HAP-1 (cell line): ENCODE measurements at regions not wholly inside any gene's neighbourhood (a gene's known extent, or its start where the extent isn't known, plus 50 kb on each side); places are given as distances from the start of the nearest gene placed in this dataset.

Source experiments
- DNase-seq, 2 experiments: peaks; one replicate each; pipeline ENCODE4 v3.0.0-alpha.2; 2016 to 2020; ENCODE audit warnings: low spot score in 2 of 2
- H3K27me3 ChIP-seq: fragments of 250-450 bp; sonication (Bioruptor Pico); 2 replicates; pipeline ENCODE4 v1.5.1; 2020; ENCODE audit warnings: low read depth, mild to moderate bottlenecking, moderate library complexity
- H3K36me3 ChIP-seq: fragments of 250-450 bp; sonication (Bioruptor Pico); replicated peaks from 2 replicates; pipeline ENCODE4 v1.5.1; 2020; ENCODE audit warnings: mild to moderate bottlenecking
- H3K4me1 ChIP-seq: fragments of 250-450 bp; sonication (Bioruptor Pico); 2 replicates; pipeline ENCODE4 v1.5.1; 2020; ENCODE audit warnings: mild to moderate bottlenecking
- H3K4me3 ChIP-seq: fragments of 250-450 bp; sonication (Bioruptor Pico); 2 replicates; pipeline ENCODE4 v1.5.1; 2020; ENCODE audit warnings: mild to moderate bottlenecking, moderate library complexity
- H3K9me3 ChIP-seq: fragments of 250-450 bp; sonication (Bioruptor Pico); 2 replicates; pipeline ENCODE4 v1.5.1; 2020; ENCODE audit warnings: mild to moderate bottlenecking, moderate library complexity
- in situ Hi-C: fragments of 300-500 bp; cut with MboI; formaldehyde crosslinking; loops from 3 replicates; pipeline ENCODE4 v1.14.3; 2020; ENCODE audit warnings: low sequenced_read_pairs, inconsistent platforms, mixed read lengths

GRCh38 chr6:92559611-92560010 is 859.7 kb downstream of the EPHA7 start:
- no peak for DNase-seq
- Histone ChIP-seq H3K4me3 (no peak overlapping the region), H3K36me3 (no peaks in the 10 kb centered on the region), H3K27me3 (peaks cover 2% of the 10 kb centered on the region; the same call in 1 of the 2 replicates), H3K4me1 (no peaks in the 10 kb centered on the region), H3K9me3 (no peaks in the 10 kb centered on the region)
- in situ Hi-C loops = no loop called here

- Histone ChIP-seq H3K4me1 (no peaks in the 10 kb centered on the region), H3K36me3 (no peaks in the 10 kb centered on the region), H3K4me3 (no peak overlapping the region), H3K9me3 (no peaks in the 10 kb centered on the region), H3K27me3 (peaks cover 2% of the 10 kb centered on the region; the same call in 1 of the 2 replicates)
- no peak for DNase-seq
- in situ Hi-C loops = no loop called here
Measured at GRCh38 chr6:92559003-92559402, 860.4 kb downstream of the EPHA7 start.

- H3K36me3 ChIP-seq = no peaks in the 10 kb centered on the region
- DNase-seq = no peak
- no peaks in the 10 kb centered on the region for H3K4me1 ChIP-seq
- in situ Hi-C loops = no loop called here
- H3K4me3 ChIP-seq = no peak overlapping the region
- no peaks in the 10 kb centered on the region for H3K9me3 ChIP-seq
- no peaks in the 10 kb centered on the region for H3K27me3 ChIP-seq
Measured at GRCh38 chr6:92550501-92550900, 868.9 kb downstream of the EPHA7 start.

GRCh38 chr6:92545861-92546260 is 873.5 kb downstream of the EPHA7 start:
- no peaks in the 10 kb centered on the region for H3K27me3 ChIP-seq
- H3K36me3 ChIP-seq = no peaks in the 10 kb centered on the region
- no peak overlapping the region for H3K4me3 ChIP-seq
- no peaks in the 10 kb centered on the region for H3K4me1 ChIP-seq
- in situ Hi-C loops = no loop called here
- DNase-seq = no peak
- H3K9me3 ChIP-seq = no peaks in the 10 kb centered on the region

- in situ Hi-C loops = no loop called here
- H3K36me3 ChIP-seq = no peaks in the 10 kb centered on the region
- H3K4me1 ChIP-seq = no peaks in the 10 kb centered on the region
- no peaks in the 10 kb centered on the region for H3K9me3 ChIP-seq
- no peaks in the 10 kb centered on the region for H3K27me3 ChIP-seq
- DNase-seq = no peak
- no peak overlapping the region for H3K4me3 ChIP-seq
Measured at GRCh38 chr6:92541448-92542060, 877.8 kb downstream of the EPHA7 start.

- H3K9me3 ChIP-seq = no peaks in the 10 kb centered on the region
- no peak for DNase-seq
- no peaks in the 10 kb centered on the region for H3K27me3 ChIP-seq
- H3K4me1 ChIP-seq = no peaks in the 10 kb centered on the region
- in situ Hi-C loops = no loop called here
- H3K4me3 ChIP-seq = no peak overlapping the region
- no peaks in the 10 kb centered on the region for H3K36me3 ChIP-seq
Measured at GRCh38 chr6:92538926-92539325, 880.4 kb downstream of the EPHA7 start.

- Histone ChIP-seq H3K4me3 (no peak overlapping the region), H3K9me3 (no peaks in the 10 kb centered on the region), H3K36me3 (no peaks in the 10 kb centered on the region), H3K27me3 (no peaks in the 10 kb centered on the region), H3K4me1 (no peaks in the 10 kb centered on the region)
- no peak for DNase-seq
- in situ Hi-C loops = no loop called here
Measured at GRCh38 chr6:92538275-92538674, 881.1 kb downstream of the EPHA7 start.

GRCh38 chr6:92534109-92534508 is 885.2 kb downstream of the EPHA7 start:
- in situ Hi-C loops = no loop called here

GRCh38 chr6:92522589-92522988 is 896.8 kb downstream of the EPHA7 start:
- Histone ChIP-seq H3K9me3 (no peaks in the 10 kb centered on the region), H3K36me3 (no peaks in the 10 kb centered on the region), H3K4me1 (no peaks in the 10 kb centered on the region), H3K27me3 (no peaks in the 10 kb centered on the region; the same call in 1 of the 2 replicates), H3K4me3 (no peak overlapping the region)
- DNase-seq = no peak
- in situ Hi-C loops = no loop called here

More at GRCh38 chr6:92534109-92534508, 885.2 kb downstream of the EPHA7 start:
- no peak for DNase-seq
- Histone ChIP-seq H3K27me3 (no peaks in the 10 kb centered on the region), H3K9me3 (no peaks in the 10 kb centered on the region), H3K36me3 (no peaks in the 10 kb centered on the region), H3K4me1 (no peaks in the 10 kb centered on the region), H3K4me3 (no peak overlapping the region)

- H3K9me3 ChIP-seq = no peaks in the 10 kb centered on the region
- in situ Hi-C loops = no loop called here
- H3K4me1 ChIP-seq = no peaks in the 10 kb centered on the region
- no peak for DNase-seq
- no peak overlapping the region for H3K4me3 ChIP-seq
- no peaks in the 10 kb centered on the region; the same call in 1 of the 2 replicates for H3K27me3 ChIP-seq
- H3K36me3 ChIP-seq = no peaks in the 10 kb centered on the region
Measured at GRCh38 chr6:92521553-92521952, 897.8 kb downstream of the EPHA7 start.

- Histone ChIP-seq H3K36me3 (no peaks in the 10 kb centered on the region), H3K27me3 (no peaks in the 10 kb centered on the region), H3K4me1 (no peaks in the 10 kb centered on the region), H3K9me3 (no peaks in the 10 kb centered on the region), H3K4me3 (no peak overlapping the region)
- in situ Hi-C loops = no loop called here
- no peak for DNase-seq
Measured at GRCh38 chr6:92510137-92510536, 909.2 kb downstream of the EPHA7 start.

- Histone ChIP-seq H3K9me3 (no peaks in the 10 kb centered on the region), H3K4me1 (no peaks in the 10 kb centered on the region), H3K4me3 (no peak overlapping the region), H3K27me3 (no peaks in the 10 kb centered on the region), H3K36me3 (no peaks in the 10 kb centered on the region)
- DNase-seq = no peak
- in situ Hi-C loops = no loop called here
Measured at GRCh38 chr6:92507552-92507951, 911.8 kb downstream of the EPHA7 start.

GRCh38 chr6:92504509-92504908 is 914.9 kb downstream of the EPHA7 start:
- no peak for DNase-seq

GRCh38 chr6:92497281-92497680 is 922.1 kb downstream of the EPHA7 start:
- in situ Hi-C loops = no loop called here
- Histone ChIP-seq H3K36me3 (no peaks in the 10 kb centered on the region), H3K4me1 (no peaks in the 10 kb centered on the region; the same call in 1 of the 2 replicates), H3K27me3 (no peaks in the 10 kb centered on the region), H3K9me3 (no peaks in the 10 kb centered on the region), H3K4me3 (no peak overlapping the region)
- no peak for DNase-seq

More at GRCh38 chr6:92504509-92504908, 914.9 kb downstream of the EPHA7 start:
- H3K4me3 ChIP-seq = no peak overlapping the region
- in situ Hi-C loops = no loop called here
- H3K9me3 ChIP-seq = no peaks in the 10 kb centered on the region
- H3K27me3 ChIP-seq = no peaks in the 10 kb centered on the region
- no peaks in the 10 kb centered on the region for H3K36me3 ChIP-seq
- no peaks in the 10 kb centered on the region for H3K4me1 ChIP-seq

GRCh38 chr6:92496527-92496926 is 922.8 kb downstream of the EPHA7 start:
- in situ Hi-C loops = no loop called here
- Histone ChIP-seq H3K4me1 (no peaks in the 10 kb centered on the region; the same call in 1 of the 2 replicates), H3K36me3 (no peaks in the 10 kb centered on the region)

More at GRCh38 chr6:92496527-92496926, 922.8 kb downstream of the EPHA7 start:
- no peaks in the 10 kb centered on the region for H3K9me3 ChIP-seq
- no peak overlapping the region for H3K4me3 ChIP-seq
- H3K27me3 ChIP-seq = no peaks in the 10 kb centered on the region
- DNase-seq = no peak
